ENCODE measurements at regions not wholly inside any gene's neighbourhood (a gene's known extent, or its start where the extent isn't known, plus 50 kb on each side); places are given as distances from the start of the nearest gene placed in this dataset.

DNA sequence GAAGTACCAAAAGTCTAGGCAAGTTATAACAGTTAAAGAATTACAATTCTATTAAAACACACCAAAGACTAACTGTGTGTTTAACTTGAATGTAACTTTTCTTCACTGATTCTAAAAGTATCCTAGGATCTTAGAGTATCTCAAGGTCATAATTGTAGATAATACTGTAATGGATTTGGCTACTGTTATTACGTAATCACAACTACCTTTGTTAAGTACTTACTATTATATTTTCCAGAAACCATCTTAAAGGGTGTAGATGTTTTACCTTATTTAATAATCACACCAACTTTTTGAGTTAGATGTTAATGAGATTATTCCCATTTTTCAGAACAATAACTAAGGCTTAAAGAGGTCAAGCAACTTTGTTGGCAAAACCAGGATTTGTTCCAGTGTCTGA lies 161.3 kb upstream of the REG3A start:
- no peaks in the 10 kb centered on the region for H3K4me1 Mint-ChIP-seq
- H3K27me3 Mint-ChIP-seq (ENCODE audit: low read depth, poor library complexity): peaks cover 2% of the 10 kb centered on the region
- DNase-seq: no peak
- no peaks in the 10 kb centered on the region for H3K9me3 Mint-ChIP-seq
- TF ChIP-seq CTCF (IDR thresholded peaks at IDR 0.05): no peak
- no peak overlapping the region for H3K27ac Mint-ChIP-seq
- H3K36me3 Mint-ChIP-seq (ENCODE audit: low read depth): no peaks in the 10 kb centered on the region
- H3K4me3 Mint-ChIP-seq: no peak overlapping the region

DNA sequence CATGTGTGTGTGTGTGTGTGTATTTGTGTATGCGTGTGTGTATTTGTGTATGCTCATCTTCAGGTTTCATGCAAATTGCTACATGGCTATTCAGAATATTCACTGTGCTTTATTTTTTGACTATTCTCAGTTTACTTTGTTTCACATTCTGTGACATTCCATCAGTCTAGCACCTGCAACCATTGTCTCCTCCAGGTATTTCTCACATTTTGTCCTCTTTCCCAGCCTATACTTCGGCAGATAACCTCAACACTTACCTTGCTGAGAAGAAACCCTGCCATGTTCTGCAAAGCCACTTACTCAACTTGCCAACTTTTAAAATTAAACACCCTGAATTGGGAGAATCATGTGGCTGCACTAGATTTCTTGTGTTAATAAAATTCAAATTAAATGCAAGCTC lies 135.4 kb upstream of the REG3A start:
- no peak for TF ChIP-seq CTCF (IDR thresholded peaks at IDR 0.05)
- H3K4me3 Mint-ChIP-seq: no peak overlapping the region
- H3K9me3 Mint-ChIP-seq: no peaks in the 10 kb centered on the region
- no peaks in the 10 kb centered on the region for H3K36me3 Mint-ChIP-seq (ENCODE audit: low read depth)
- no peak overlapping the region for H3K27ac Mint-ChIP-seq
- no peak for DNase-seq
- H3K4me1 Mint-ChIP-seq: peaks cover 13% of the 10 kb centered on the region
- no peaks in the 10 kb centered on the region for H3K27me3 Mint-ChIP-seq (ENCODE audit: low read depth, poor library complexity)

GRCh38 chr2:79292958-79293315 lies 133.4 kb upstream of the REG3A start:
- H3K27ac Mint-ChIP-seq: no peak overlapping the region
- H3K4me1 Mint-ChIP-seq: peaks cover 13% of the 10 kb centered on the region
- no peak overlapping the region for H3K4me3 Mint-ChIP-seq
- peaks cover 8% of the 10 kb centered on the region for H3K36me3 Mint-ChIP-seq (ENCODE audit: low read depth)
- DNase-seq: no peak
- H3K27me3 Mint-ChIP-seq (ENCODE audit: low read depth, poor library complexity): peaks cover 4% of the 10 kb centered on the region
- no peak for TF ChIP-seq CTCF (IDR thresholded peaks at IDR 0.05)
- peaks cover 14% of the 10 kb centered on the region for H3K9me3 Mint-ChIP-seq

GRCh38 chr2:79292239-79292957 lies 132.8 kb upstream of the REG3A start:
- Mint-ChIP-seq H3K27ac (no peak overlapping the region), H3K36me3 (ENCODE audit: low read depth) (peaks cover 9% of the 10 kb centered on the region)

GRCh38 chr2:79275863-79276262 lies 116.3 kb upstream of the REG3A start:
- H3K27me3 Mint-ChIP-seq (ENCODE audit: low read depth, poor library complexity): no peaks in the 10 kb centered on the region
- H3K27ac Mint-ChIP-seq: no peak overlapping the region
- peaks cover 12% of the 10 kb centered on the region for H3K4me1 Mint-ChIP-seq
- H3K9me3 Mint-ChIP-seq: peaks cover 26% of the 10 kb centered on the region
- no peak for DNase-seq
- TF ChIP-seq CTCF (IDR thresholded peaks at IDR 0.05): no peak
- peaks cover 9% of the 10 kb centered on the region for H3K36me3 Mint-ChIP-seq (ENCODE audit: low read depth)
- H3K4me3 Mint-ChIP-seq: no peak overlapping the region

More at GRCh38 chr2:79292239-79292957, 132.8 kb upstream of the REG3A start:
- TF ChIP-seq CTCF (IDR thresholded peaks at IDR 0.05): no peak
- Mint-ChIP-seq H3K27me3 (ENCODE audit: low read depth, poor library complexity) (peaks cover 4% of the 10 kb centered on the region), H3K4me3 (no peak overlapping the region), H3K9me3 (peaks cover 16% of the 10 kb centered on the region), H3K4me1 (peaks cover 13% of the 10 kb centered on the region)
- DNase-seq: no peak

GRCh38 chr2:79275197-79275596 lies 115.6 kb upstream of the REG3A start:
- Mint-ChIP-seq H3K9me3 (peaks cover 26% of the 10 kb centered on the region), H3K27me3 (ENCODE audit: low read depth, poor library complexity) (no peaks in the 10 kb centered on the region), H3K36me3 (ENCODE audit: low read depth) (peaks cover 9% of the 10 kb centered on the region), H3K27ac (no peak overlapping the region), H3K4me1 (peaks cover 18% of the 10 kb centered on the region), H3K4me3 (no peak overlapping the region)
- no peak for TF ChIP-seq CTCF (IDR thresholded peaks at IDR 0.05)
- DNase-seq: no peak
